Kidney (tissue), 13 donors: ENCODE measurements at regions not wholly inside any gene's neighbourhood (a gene's known extent, or its start where the extent isn't known, plus 50 kb on each side); places are given as distances from the start of the nearest gene placed in this dataset.

Experiments used
- DNase-seq, 5 donors: peaks; one replicate each; pipeline ENCODE4 v3.0.0-alpha.2; 2013 to 2020
- FAIRE-seq: peaks from 2 replicates; lab custom pipeline; 2012; peaks lifted over from hg19 to GRCh38; lab: Jason Lieb, UNC
- H3K27ac ChIP-seq, 2 donors: one replicate each; pipeline ENCODE4 v1.7.0; 2013; ENCODE audit warnings: low read depth in 2 of 2, low read length in 2 of 2, inconsistent platforms in 1 of 2
- H3K27me3 ChIP-seq: one replicate; pipeline ENCODE4 v1.7.1; 2013; ENCODE audit warnings: low read length, inconsistent platforms; ENCODE audit not compliant: control insufficient read depth, insufficient read depth
- H3K36me3 ChIP-seq, 3 donors: one replicate each; pipeline versions ENCODE4 v1.7.0 to v1.7.1; 2013; ENCODE audit warnings: low read length in 3 of 3, control low read depth in 1 of 3, inconsistent platforms in 1 of 3; ENCODE audit not compliant: insufficient read depth in 3 of 3, control insufficient read depth in 2 of 3
- H3K4me1 ChIP-seq, 3 donors: one replicate each; pipeline versions ENCODE4 v1.7.0 to v1.7.1; 2013; ENCODE audit warnings: low read length in 3 of 3, inconsistent platforms in 1 of 3, low read depth in 1 of 3; ENCODE audit not compliant: control insufficient read depth in 2 of 3, insufficient read depth in 2 of 3
- H3K4me3 ChIP-seq, 3 donors: one replicate each; pipeline versions ENCODE4 v1.7.0 to v1.8.1; 2013; ENCODE audit warnings: low read length in 3 of 3, control low read depth in 1 of 3, inconsistent platforms in 1 of 3
- H3K9ac ChIP-seq, 3 donors: one replicate each; pipeline versions ENCODE4 v1.7.0 to v1.7.1; 2013; ENCODE audit warnings: low read length in 3 of 3, control low read depth in 1 of 3, inconsistent platforms in 1 of 3
- H3K9me3 ChIP-seq, 3 donors: one replicate each; pipeline versions ENCODE4 v1.7.0 to v1.7.1; 2013; ENCODE audit warnings: low read length in 3 of 3, control low read depth in 1 of 3, inconsistent platforms in 1 of 3; ENCODE audit not compliant: control insufficient read depth in 2 of 3, insufficient read depth in 1 of 3
- CTCF ChIP-seq: IDR thresholded peaks from 3 replicates; pipeline ENCODE4 v1.5.1; 2012; ENCODE audit warnings: mild to moderate bottlenecking, moderate library complexity, borderline replicate concordance; ENCODE audit not compliant: insufficient read depth; ENCODE audit errors: extremely low read depth
- intact Hi-C: fragments of 100-400 bp; cut with DNase I; formaldehyde crosslinking; loops from one replicate; pipeline ENCODE4 v1.11.1; 2022
- donor health status: control.
- donor health status: control.
- donor health status: control.
- donor health status: control.
- donor health status: control.
- donor health status: DM: yes; HTN: yes; CAD: no.
- donor health status: Normal renal cell carcinoma (clear cell type).

- intact Hi-C loops = no loop called here
- peaks cover 13% of the 10 kb centered on the region for H3K27me3 ChIP-seq
- no peak overlapping the region for H3K9ac ChIP-seq
- no peaks in the 10 kb centered on the region for H3K4me1 ChIP-seq
- no peak for TF ChIP-seq CTCF
- H3K27ac ChIP-seq = no peak overlapping the region
- no peak for FAIRE-seq
- H3K36me3 ChIP-seq = no peaks in the 10 kb centered on the region
- no peaks in the 10 kb centered on the region for H3K9me3 ChIP-seq
- H3K4me3 ChIP-seq = no peak overlapping the region
- peak in 4 of 5 donors; percentile 79 to 88 (median 84) for DNase-seq
Measured at GRCh38 chr3:198107840-198108734, 148.1 kb downstream of the LMLN start.

GRCh38 chr3:198109883-198110282 lies 149.9 kb downstream of the LMLN start:
- TF ChIP-seq CTCF = no peak
- no peaks in the 10 kb centered on the region for H3K4me1 ChIP-seq
- no peak overlapping the region for H3K9ac ChIP-seq
- H3K4me3 ChIP-seq = no peak overlapping the region
- FAIRE-seq (no peak), DNase-seq (no peak)
- H3K9me3 ChIP-seq = no peaks in the 10 kb centered on the region
- intact Hi-C loops = no loop called here
- H3K36me3 ChIP-seq = no peaks in the 10 kb centered on the region
- H3K27me3 ChIP-seq = peaks cover 22% of the 10 kb centered on the region
- no peak overlapping the region for H3K27ac ChIP-seq

GRCh38 chr3:198112031-198112430 lies 152.0 kb downstream of the LMLN start:
- no peak overlapping the region for H3K27ac ChIP-seq
- DNase-seq = no peak
- peaks cover 22% of the 10 kb centered on the region for H3K27me3 ChIP-seq
- FAIRE-seq = no peak
- H3K9me3 ChIP-seq = no peaks in the 10 kb centered on the region
- H3K9ac ChIP-seq = no peak overlapping the region
- H3K36me3 ChIP-seq = no peaks in the 10 kb centered on the region
- intact Hi-C loops = no loop called here
- no peak overlapping the region for H3K4me3 ChIP-seq
- no peaks in the 10 kb centered on the region for H3K4me1 ChIP-seq
- TF ChIP-seq CTCF = no peak
